ENCODE measurements at regions not wholly inside any gene's neighbourhood (a gene's known extent, or its start where the extent isn't known, plus 50 kb on each side); places are given as distances from the start of the nearest gene placed in this dataset.

- peak in 3 of 5 experiments; percentile 14 to 87 (median 74) for DNase-seq
Observed at GRCh38 chr10:62632071-62632809, 172.3 kb upstream of the ADO start.

- no peak for DNase-seq
Observed at GRCh38 chr10:62633976-62634375, 170.5 kb upstream of the ADO start.

- DNase-seq: no peak
Observed at GRCh38 chr10:62634576-62634975, 169.9 kb upstream of the ADO start.

GRCh38 chr10:62635127-62635526 is 169.4 kb upstream of the ADO start:
- no peak for DNase-seq

DNA sequence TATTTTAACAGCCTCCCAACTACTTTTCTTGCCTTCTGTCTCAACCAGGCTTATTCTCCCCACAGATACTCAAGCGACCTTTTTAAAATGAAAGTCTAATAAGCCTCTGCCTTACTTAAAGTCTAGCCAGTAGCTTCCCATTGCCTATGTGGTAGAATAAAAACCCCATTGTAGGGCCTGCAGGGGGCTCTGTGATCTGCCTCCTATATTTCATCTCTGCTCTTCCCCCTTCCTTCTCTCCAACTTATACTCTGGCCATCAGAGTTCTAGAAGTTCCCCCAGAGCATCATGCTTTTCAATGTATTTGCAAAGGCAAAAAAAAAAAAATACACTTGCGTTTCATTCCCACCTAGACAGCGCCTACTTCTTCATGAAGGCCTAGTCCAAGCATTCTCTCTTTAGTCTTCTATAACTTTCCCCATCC is 167.7 kb upstream of the ADO start:
- DNase-seq: peak in 1 of 5 experiments; percentile 38

DNA sequence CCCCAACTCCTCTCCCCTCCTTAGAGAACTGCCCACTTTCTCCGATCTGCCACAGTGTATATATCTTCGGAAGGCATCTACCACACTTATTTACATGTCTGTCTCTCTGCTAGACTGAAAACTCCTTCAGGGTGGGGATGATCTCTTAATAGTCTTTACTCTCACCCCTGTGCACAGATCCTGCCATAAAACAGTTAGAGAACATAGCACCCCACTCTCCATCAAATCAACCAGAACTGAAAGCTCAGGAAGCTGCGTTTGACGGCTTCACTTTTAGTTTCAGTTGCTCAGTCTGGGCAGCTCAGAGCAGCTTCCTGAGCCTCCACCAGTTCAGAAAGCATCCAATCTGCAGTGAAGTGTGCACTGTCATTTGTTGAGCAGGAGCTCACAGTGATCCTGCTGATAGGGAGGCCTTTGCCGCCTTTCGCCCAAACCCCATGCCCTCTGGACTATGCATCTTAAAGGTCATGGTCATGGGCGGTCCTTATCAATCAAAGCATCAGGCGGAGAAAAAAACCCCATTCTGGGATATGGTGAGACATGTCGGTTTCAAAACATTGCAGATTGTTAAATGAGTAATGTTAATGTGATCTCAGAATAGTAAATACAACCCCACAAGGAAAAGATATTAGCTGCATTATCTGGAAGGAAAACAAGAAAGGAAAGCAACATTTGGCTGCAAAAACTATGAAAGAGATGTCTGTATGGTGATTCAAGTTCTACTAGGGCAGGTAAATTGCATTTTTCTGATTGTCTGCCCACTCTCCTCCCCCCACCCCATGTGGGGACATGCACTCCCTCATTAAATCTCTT is 167.1 kb upstream of the ADO start:
- DNase-seq: peak in 4 of 5 experiments; percentile 21 to 92 (median 66)

- peak in 1 of 5 experiments; percentile 54 for DNase-seq
Observed at GRCh38 chr10:62638062-62638477, 166.4 kb upstream of the ADO start.

- no peak for DNase-seq
Observed at GRCh38 chr10:62639144-62639543, 165.4 kb upstream of the ADO start.

DNA sequence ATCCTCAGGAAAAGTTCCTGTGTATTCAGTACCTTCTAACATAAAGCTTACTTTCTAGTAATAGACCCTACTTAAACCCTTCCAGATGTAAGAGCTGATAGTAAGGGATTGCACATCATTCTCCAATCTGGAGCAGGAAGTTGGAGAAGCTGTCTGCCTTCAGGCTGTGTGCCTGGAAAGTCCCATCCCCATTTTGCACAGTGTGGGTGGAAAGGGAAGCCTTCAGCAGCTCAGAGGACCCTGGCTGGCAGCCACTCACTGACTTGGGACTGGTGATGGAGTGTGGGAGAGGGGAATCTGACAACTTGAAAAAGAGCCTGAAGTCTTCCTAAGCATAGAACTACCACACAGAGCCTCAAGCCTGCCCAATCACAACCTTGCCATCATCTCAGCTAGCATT is 164.1 kb upstream of the ADO start:
- DNase-seq: no peak

GRCh38 chr10:62643606-62644587 is 160.6 kb upstream of the ADO start:
- DNase-seq: no peak

GRCh38 chr10:62647375-62648092 is 157.0 kb upstream of the ADO start:
- DNase-seq: peak in 2 of 5 experiments; percentile 5 to 16

GRCh38 chr10:62648921-62649320 is 155.6 kb upstream of the ADO start:
- DNase-seq: no peak

GRCh38 chr10:62650411-62650810 is 154.1 kb upstream of the ADO start:
- no peak for DNase-seq

- DNase-seq: no peak
Observed at GRCh38 chr10:62651341-62651740, 153.2 kb upstream of the ADO start.

- DNase-seq: no peak
Observed at GRCh38 chr10:62652114-62652513, 152.4 kb upstream of the ADO start.

GRCh38 chr10:62652564-62652963 is 152.0 kb upstream of the ADO start:
- DNase-seq: no peak

DNA sequence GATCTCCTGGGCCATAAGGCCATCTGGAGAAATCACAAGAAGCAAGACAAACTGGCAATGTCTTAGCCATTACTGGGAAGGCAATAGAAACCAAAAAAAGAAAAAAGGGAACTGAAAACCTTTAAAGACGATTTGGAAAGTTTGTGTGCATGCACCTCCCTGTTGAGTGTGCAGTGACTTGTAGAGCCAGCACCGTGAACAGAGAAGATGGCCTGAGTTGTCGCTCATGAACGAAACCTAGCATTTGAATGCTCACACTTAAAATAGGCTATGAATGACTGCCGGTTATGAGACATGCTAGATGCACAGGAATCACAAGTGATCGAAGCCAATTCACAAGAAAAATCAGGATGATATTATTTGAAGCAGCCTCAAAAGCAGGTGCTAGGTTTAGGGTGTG is 151.3 kb upstream of the ADO start:
- DNase-seq: no peak

GRCh38 chr10:62654966-62655336 is 149.6 kb upstream of the ADO start:
- no peak for DNase-seq

DNA sequence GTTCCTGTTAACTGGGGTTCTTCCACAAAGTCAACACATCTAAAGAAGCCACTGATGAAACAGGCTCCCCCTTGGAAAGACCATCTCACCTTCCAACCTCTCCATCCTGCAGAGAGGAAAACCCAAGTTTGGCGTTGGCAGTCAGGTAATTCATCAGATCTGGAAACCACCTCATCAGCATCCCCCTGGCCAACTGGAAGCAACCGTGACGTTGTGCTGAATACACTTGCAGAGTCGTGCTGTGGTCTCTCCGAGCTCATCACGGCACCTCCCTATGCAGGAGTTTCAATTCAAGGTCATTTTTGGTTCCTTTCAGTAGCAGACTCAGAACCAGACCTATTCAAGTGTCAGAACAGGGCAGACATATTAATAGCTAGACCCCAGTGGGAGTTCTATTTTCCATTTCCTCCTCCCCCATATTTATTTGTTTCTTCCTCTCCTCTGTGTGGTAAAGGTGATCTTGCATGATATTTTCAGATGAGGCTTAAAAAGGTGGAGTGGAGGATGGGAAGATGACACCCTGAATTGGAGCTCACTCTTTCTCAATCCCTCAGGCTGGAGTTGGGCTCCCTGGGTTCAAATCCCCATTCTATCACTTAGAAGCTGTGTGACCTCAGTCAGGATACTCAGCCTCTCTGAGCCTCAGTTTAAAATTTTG is 149.1 kb upstream of the ADO start:
- DNase-seq: peak in 2 of 5 experiments; percentile 10 to 34

DNA sequence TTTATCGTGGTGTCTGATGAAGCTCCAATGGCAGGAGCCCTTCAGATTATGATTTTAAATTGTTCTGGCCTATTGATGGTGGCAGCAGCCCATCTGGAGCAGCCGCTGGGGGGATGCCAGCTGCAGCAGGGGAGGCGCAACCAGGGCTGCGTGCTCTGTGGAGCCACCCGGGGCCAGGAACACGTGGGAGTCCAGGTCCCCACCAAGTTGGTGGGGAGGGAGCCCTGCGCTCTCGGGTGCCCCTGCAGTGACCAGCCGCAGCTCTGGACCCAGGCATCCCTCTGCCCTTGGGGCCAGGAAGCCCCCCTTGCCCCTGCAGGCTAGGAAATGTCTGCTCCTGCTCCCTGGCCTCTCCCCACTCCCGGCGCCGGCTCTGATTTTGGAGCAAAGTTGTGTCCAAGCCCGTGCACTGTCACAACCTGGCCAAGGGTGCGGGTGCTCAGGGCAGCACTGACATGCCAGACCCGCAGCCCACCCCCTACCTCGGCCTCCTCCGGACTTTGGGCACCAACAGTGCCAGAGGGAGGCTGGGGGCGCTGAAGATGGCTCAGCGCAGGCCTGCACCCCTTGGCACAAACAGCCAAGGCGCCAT is 147.2 kb upstream of the ADO start:
- DNase-seq: no peak

GRCh38 chr10:62658516-62658915 is 146.0 kb upstream of the ADO start:
- no peak for DNase-seq
